Osteocyte (in vitro differentiated cells): ENCODE measurements at regions not wholly inside any gene's neighbourhood (a gene's known extent, or its start where the extent isn't known, plus 50 kb on each side); places are given as distances from the start of the nearest gene placed in this dataset.

ENCODE experiments used
- DNase-seq: peaks from one replicate; pipeline ENCODE4 v3.0.0; 2021; ENCODE audit warnings: mixed read lengths; ENCODE audit not compliant: unreplicated experiment; ENCODE audit errors: extremely low spot score
- H3K27ac Mint-ChIP-seq: one replicate; pipeline ENCODE4 v1.8.0; 2021; ENCODE audit warnings: mild to moderate bottlenecking, mixed read lengths; ENCODE audit not compliant: unreplicated experiment
- H3K27me3 Mint-ChIP-seq: one replicate; pipeline ENCODE4 v1.8.0; 2021; ENCODE audit warnings: mixed read lengths; ENCODE audit not compliant: unreplicated experiment
- H3K36me3 Mint-ChIP-seq: one replicate; pipeline ENCODE4 v1.8.0; 2021; ENCODE audit warnings: mixed read lengths; ENCODE audit not compliant: unreplicated experiment
- H3K4me1 Mint-ChIP-seq: one replicate; pipeline ENCODE4 v1.8.0; 2021; ENCODE audit warnings: mixed read lengths; ENCODE audit not compliant: unreplicated experiment
- H3K4me3 Mint-ChIP-seq: one replicate; pipeline ENCODE4 v1.8.0; 2021; ENCODE audit warnings: mild to moderate bottlenecking, moderate library complexity, mixed read lengths; ENCODE audit not compliant: unreplicated experiment
- H3K9me3 Mint-ChIP-seq: one replicate; pipeline ENCODE4 v1.8.0; 2021; ENCODE audit warnings: mixed read lengths; ENCODE audit not compliant: unreplicated experiment
- TF ChIP-seq, protein P1 (sequence below): fragments of 200-600 bp; sonication (generic); IDR thresholded peaks from 2 replicates; pipeline ENCODE4 v1.5.0; 2021; ENCODE audit warnings: antibody characterized with exemption, mild to moderate bottlenecking, moderate library complexity

DNA sequence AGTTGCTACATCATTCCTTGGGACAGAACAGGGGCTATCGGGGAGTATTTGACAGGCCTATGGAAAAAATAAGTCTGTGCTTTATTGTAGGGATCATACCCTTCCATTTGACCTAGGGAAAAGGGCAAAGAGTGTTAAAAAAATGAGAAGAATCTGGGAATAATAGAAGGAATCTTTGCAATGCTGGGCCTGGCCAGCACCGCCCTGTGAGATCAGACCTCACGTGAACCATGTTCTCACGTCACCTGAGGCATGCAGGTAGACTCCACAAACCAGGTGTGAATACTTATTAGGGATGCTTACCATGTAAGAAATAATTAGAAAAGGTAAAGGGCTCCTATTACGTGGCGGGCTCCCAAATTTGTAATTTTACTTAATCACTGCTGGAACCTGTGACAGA lies 177.5 kb upstream of the GATA6 start:
- Mint-ChIP-seq H3K4me3 (no peak overlapping the region), H3K36me3 (no peaks in the 10 kb centered on the region), H3K27ac (no peak overlapping the region), H3K9me3 (no peaks in the 10 kb centered on the region), H3K4me1 (peaks cover 4% of the 10 kb centered on the region), H3K27me3 (peaks cover 20% of the 10 kb centered on the region)
- no peak for DNase-seq
- TF ChIP-seq, protein P1, sequence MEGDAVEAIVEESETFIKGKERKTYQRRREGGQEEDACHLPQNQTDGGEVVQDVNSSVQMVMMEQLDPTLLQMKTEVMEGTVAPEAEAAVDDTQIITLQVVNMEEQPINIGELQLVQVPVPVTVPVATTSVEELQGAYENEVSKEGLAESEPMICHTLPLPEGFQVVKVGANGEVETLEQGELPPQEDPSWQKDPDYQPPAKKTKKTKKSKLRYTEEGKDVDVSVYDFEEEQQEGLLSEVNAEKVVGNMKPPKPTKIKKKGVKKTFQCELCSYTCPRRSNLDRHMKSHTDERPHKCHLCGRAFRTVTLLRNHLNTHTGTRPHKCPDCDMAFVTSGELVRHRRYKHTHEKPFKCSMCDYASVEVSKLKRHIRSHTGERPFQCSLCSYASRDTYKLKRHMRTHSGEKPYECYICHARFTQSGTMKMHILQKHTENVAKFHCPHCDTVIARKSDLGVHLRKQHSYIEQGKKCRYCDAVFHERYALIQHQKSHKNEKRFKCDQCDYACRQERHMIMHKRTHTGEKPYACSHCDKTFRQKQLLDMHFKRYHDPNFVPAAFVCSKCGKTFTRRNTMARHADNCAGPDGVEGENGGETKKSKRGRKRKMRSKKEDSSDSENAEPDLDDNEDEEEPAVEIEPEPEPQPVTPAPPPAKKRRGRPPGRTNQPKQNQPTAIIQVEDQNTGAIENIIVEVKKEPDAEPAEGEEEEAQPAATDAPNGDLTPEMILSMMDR = no peak

DNA sequence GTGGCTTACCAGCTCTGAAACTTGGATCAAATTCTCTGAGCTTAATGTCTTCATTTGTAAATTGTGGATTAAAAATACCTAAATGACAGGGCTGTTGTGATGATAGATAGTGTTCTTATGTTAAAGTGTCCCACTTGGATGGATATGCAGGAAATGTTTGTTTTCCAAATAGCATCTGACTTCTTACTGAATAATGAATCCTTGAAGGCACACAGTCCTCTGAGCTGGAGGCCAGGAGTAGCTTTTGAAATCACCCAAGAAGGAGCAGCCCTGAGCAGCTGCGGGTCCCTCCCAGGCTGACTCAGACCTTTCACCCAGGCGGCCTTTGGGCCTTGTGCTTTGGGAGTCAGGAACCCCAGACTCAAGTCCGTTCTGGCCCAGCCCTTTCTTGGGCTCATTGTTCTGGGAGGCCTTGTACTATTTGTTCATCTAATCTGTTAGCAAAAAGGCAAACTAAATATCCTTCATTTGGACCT lies 173.0 kb upstream of the GATA6 start:
- Mint-ChIP-seq H3K27ac (no peak overlapping the region), H3K4me1 (peaks cover 5% of the 10 kb centered on the region), H3K36me3 (no peaks in the 10 kb centered on the region), H3K9me3 (no peaks in the 10 kb centered on the region), H3K27me3 (no peaks in the 10 kb centered on the region), H3K4me3 (no peak overlapping the region)
- TF ChIP-seq, protein P1 = no peak
- DNase-seq = no peak

DNA sequence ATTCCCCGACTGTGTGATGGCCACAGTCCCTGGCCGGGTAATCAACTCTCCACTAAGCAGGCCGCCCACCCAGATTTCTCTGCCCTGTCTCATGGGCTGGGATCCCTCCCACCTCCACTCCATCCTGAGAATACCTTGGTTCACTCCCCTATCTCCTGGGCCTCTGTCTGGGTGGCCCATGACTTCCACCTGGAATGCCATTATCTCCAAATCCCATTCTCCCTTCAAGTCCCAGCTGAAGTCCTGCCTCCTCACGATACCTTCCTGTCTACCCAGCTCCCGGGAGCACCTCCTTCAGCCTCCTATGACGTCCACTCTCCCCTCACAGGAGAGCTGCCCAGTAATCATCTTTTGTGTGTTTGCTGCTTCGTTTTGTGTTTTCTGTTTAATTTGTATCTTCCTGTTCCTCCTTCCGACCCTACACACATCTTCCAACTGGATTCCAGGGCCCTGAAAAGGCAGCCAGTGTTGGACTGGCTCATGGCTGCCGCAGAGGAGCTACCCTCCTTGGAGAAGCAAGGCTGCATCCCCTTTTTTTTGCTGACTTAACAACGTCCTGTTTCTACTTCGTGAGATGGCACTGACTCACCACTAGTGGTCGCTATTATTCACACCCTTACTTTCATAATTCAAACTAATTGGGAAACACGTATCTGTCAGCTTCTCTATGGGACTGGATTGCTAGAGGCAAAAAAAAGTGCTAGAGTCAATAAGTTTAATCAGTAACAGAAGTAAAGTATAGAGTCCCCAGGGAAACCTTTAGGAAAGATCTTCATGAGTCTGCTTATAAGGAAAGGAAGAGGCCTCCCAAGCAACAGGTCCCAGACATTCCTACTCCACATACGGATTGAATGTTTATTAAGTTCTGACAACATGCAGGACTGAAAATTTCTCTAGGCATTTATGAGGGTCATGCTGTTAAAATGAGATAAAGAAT lies 171.9 kb upstream of the GATA6 start:
- H3K27ac Mint-ChIP-seq = no peak overlapping the region
- H3K36me3 Mint-ChIP-seq = no peaks in the 10 kb centered on the region

DNA sequence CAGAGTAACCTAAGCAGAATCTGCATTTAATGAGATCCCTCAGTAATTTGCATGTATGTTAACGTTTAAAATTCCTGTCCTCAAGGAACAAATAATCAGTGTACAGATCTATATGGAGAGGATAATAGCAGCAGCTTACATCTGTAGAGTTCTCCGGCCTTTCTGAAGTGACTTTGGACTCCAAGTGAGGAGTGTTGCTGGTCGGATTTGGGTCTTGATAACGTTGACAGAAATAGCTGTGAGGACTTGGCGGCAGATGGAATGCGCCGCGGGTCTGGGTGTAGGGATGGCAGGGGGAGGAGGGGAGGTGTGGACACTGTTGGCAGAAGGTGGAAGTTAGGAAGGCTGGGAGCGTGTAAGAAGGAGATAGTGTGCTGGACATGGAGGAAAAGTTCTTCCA lies 170.9 kb upstream of the GATA6 start:
- no peaks in the 10 kb centered on the region for H3K36me3 Mint-ChIP-seq
- H3K27me3 Mint-ChIP-seq = no peaks in the 10 kb centered on the region
- TF ChIP-seq, protein P1 = no peak
- no peak overlapping the region for H3K4me3 Mint-ChIP-seq
- no peaks in the 10 kb centered on the region for H3K9me3 Mint-ChIP-seq
- no peak overlapping the region for H3K27ac Mint-ChIP-seq
- peaks cover 4% of the 10 kb centered on the region for H3K4me1 Mint-ChIP-seq
- no peak for DNase-seq

More for the DNA sequence above, 171.9 kb upstream of the GATA6 start:
- peaks cover 4% of the 10 kb centered on the region for H3K4me1 Mint-ChIP-seq
- no peak for DNase-seq
- TF ChIP-seq, protein P1 = peak; percentile 76
- H3K9me3 Mint-ChIP-seq = no peaks in the 10 kb centered on the region
- no peak overlapping the region for H3K4me3 Mint-ChIP-seq
- H3K27me3 Mint-ChIP-seq = no peaks in the 10 kb centered on the region

DNA sequence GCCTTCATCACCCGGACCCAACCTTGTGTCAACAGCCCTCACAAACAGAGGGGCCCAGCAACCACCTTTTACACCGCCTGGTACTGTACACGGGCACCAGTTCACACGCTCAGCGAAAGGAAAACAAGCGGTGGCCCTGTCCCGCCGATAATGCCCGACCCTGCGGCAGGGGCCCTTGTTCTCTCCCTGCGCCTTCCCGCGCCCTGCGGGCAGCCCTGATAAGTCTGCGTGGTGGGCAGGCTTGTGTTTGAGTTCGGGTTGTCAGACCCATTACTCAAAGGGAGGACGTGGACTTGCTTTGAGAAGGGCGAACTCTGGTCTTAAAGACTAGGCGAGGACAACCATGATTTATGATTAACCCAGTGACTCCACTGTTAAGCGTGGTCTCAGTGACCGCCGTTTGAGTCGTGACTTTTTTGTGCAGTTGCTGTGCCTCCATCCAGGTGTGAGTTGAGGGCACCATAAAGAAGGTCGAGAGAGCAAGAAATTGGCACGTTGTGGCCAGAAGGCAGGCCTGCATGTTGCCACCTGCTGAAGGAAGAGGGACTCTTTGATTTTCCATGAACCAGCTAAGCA lies 167.4 kb upstream of the GATA6 start:
- H3K4me1 Mint-ChIP-seq = peaks cover 4% of the 10 kb centered on the region
- H3K36me3 Mint-ChIP-seq = no peaks in the 10 kb centered on the region
- DNase-seq = no peak
- H3K9me3 Mint-ChIP-seq = no peaks in the 10 kb centered on the region
- H3K27me3 Mint-ChIP-seq = no peaks in the 10 kb centered on the region
- H3K27ac Mint-ChIP-seq = no peak overlapping the region
- TF ChIP-seq, protein P1 = no peak
- H3K4me3 Mint-ChIP-seq = no peak overlapping the region
